Calu3 (cell line): ENCODE measurements at regions not wholly inside any gene's neighbourhood (a gene's known extent, or its start where the extent isn't known, plus 50 kb on each side); places are given as distances from the start of the nearest gene placed in this dataset.

Experiments used
- BruUV-seq: library from RNA; stranded (reverse); fragments of 400-500 nt; replicated peaks from 2 replicates; lab custom pipeline; 2021; lab: Mats Ljungman, UMichigan
- CTCF ChIA-PET: fragments of 300-600 bp; sonication (Branson Sonifier 250); formaldehyde crosslinking; loops from one replicate; lab custom pipeline; 2022; ENCODE audit warnings: antibody characterized with exemption; lab: Charles Lee
- DNase-seq: peaks from one replicate; pipeline ENCODE4 v3.0.0; 2022
- H3K27ac Mint-ChIP-seq: one replicate; pipeline ENCODE4 v1.8.0; 2022; ENCODE audit warnings: mixed read lengths; ENCODE audit not compliant: unreplicated experiment
- H3K27me3 Mint-ChIP-seq: one replicate; pipeline ENCODE4 v1.8.0; 2022; ENCODE audit warnings: mixed read lengths; ENCODE audit not compliant: unreplicated experiment
- H3K36me3 Mint-ChIP-seq: one replicate; pipeline ENCODE4 v1.8.0; 2022; ENCODE audit warnings: mild to moderate bottlenecking, moderate library complexity, mixed read lengths; ENCODE audit not compliant: insufficient read depth, unreplicated experiment
- H3K4me1 Mint-ChIP-seq: one replicate; pipeline ENCODE4 v1.8.0; 2022; ENCODE audit warnings: mild to moderate bottlenecking, low read depth, mixed read lengths; ENCODE audit not compliant: unreplicated experiment
- H3K4me3 Mint-ChIP-seq: one replicate; pipeline ENCODE4 v1.8.0; 2022; ENCODE audit warnings: mild to moderate bottlenecking, low read depth, moderate library complexity, mixed read lengths; ENCODE audit not compliant: unreplicated experiment
- H3K9me3 Mint-ChIP-seq: one replicate; pipeline ENCODE4 v1.8.0; 2022; ENCODE audit warnings: low read depth, mixed read lengths; ENCODE audit not compliant: unreplicated experiment
- intact Hi-C: fragments of 100-400 bp; cut with micrococcal nuclease; formaldehyde crosslinking; loops from one replicate; pipeline ENCODE4 v1.10.0; 2022; ENCODE audit not compliant: unreplicated experiment
- TF ChIP-seq, protein P1 (sequence below): fragments of 200-600 bp; IDR thresholded peaks from one replicate; pipeline ENCODE4 v1.8.0; 2022; ENCODE audit warnings: antibody characterized with exemption; ENCODE audit not compliant: unreplicated experiment

DNA sequence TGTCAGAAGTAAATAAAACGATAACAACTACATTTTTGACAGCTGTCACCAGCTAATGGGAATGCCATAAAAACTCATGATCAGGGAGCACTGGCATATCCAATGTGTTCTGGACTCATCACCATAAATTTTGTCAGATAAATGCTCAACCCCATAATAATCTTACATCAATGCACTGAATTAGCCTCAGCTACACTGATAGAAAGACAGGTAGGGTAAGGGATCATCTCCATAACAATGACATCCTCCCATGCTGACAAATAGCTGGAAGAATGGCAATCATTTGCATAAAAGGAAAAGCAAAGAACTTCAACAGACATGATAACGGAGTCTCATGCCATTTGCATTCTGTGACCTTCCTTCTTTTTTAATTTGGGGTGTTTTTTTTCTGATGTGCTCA lies 352.8 kb upstream of the PFKP start:
- CTCF ChIA-PET: no interaction called here
- DNase-seq: no peak
- BruUV-seq: no TSS peak
- no peak overlapping the region for H3K4me3 Mint-ChIP-seq
- no peak overlapping the region for H3K27ac Mint-ChIP-seq
- H3K27me3 Mint-ChIP-seq: no peaks in the 10 kb centered on the region
- TF ChIP-seq, protein P1, sequence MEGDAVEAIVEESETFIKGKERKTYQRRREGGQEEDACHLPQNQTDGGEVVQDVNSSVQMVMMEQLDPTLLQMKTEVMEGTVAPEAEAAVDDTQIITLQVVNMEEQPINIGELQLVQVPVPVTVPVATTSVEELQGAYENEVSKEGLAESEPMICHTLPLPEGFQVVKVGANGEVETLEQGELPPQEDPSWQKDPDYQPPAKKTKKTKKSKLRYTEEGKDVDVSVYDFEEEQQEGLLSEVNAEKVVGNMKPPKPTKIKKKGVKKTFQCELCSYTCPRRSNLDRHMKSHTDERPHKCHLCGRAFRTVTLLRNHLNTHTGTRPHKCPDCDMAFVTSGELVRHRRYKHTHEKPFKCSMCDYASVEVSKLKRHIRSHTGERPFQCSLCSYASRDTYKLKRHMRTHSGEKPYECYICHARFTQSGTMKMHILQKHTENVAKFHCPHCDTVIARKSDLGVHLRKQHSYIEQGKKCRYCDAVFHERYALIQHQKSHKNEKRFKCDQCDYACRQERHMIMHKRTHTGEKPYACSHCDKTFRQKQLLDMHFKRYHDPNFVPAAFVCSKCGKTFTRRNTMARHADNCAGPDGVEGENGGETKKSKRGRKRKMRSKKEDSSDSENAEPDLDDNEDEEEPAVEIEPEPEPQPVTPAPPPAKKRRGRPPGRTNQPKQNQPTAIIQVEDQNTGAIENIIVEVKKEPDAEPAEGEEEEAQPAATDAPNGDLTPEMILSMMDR: no peak
- H3K36me3 Mint-ChIP-seq: no peaks in the 10 kb centered on the region
- peaks cover 3% of the 10 kb centered on the region for H3K9me3 Mint-ChIP-seq
- H3K4me1 Mint-ChIP-seq: no peaks in the 10 kb centered on the region
- intact Hi-C loops: no loop called here

- DNase-seq: no peak
- TF ChIP-seq, protein P1: no peak
- H3K27ac Mint-ChIP-seq: no peak overlapping the region
- H3K36me3 Mint-ChIP-seq: no peaks in the 10 kb centered on the region
- BruUV-seq: no TSS peak
- no peak overlapping the region for H3K4me3 Mint-ChIP-seq
- CTCF ChIA-PET: no interaction called here
- H3K9me3 Mint-ChIP-seq: peaks cover 5% of the 10 kb centered on the region
- intact Hi-C loops: no loop called here
- H3K27me3 Mint-ChIP-seq: no peaks in the 10 kb centered on the region
- H3K4me1 Mint-ChIP-seq: no peaks in the 10 kb centered on the region
These were observed 363.4 kb upstream of the PFKP start for GRCh38 chr10:2703953-2704352.

DNA sequence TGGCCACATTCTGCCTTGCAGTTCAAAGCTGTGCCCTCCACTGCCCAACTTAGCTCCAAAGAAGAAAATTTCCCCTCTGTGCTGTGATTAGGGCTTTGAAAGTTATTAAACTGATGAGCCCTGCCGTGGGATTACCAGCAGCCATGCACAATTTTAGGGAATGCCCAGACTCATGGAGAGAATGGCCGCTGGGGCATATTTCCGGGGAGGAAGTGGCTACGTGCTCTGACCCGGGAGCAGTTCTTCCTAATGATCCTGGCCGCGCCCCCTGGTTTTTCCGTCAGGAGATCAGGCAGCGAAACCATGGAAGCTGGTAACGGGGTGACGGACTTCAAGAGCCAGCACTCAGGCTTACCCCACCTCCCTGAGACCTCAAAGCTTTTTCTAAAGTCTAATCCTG lies 365.5 kb upstream of the PFKP start:
- H3K4me3 Mint-ChIP-seq: no peak overlapping the region
- intact Hi-C loops: no loop called here
- no peak for DNase-seq
- no peaks in the 10 kb centered on the region for H3K4me1 Mint-ChIP-seq
- TF ChIP-seq, protein P1: no peak
- BruUV-seq: no TSS peak
- H3K9me3 Mint-ChIP-seq: peaks cover 3% of the 10 kb centered on the region
- CTCF ChIA-PET: no interaction called here
- H3K27ac Mint-ChIP-seq: no peak overlapping the region
- no peaks in the 10 kb centered on the region for H3K36me3 Mint-ChIP-seq
- no peaks in the 10 kb centered on the region for H3K27me3 Mint-ChIP-seq

DNA sequence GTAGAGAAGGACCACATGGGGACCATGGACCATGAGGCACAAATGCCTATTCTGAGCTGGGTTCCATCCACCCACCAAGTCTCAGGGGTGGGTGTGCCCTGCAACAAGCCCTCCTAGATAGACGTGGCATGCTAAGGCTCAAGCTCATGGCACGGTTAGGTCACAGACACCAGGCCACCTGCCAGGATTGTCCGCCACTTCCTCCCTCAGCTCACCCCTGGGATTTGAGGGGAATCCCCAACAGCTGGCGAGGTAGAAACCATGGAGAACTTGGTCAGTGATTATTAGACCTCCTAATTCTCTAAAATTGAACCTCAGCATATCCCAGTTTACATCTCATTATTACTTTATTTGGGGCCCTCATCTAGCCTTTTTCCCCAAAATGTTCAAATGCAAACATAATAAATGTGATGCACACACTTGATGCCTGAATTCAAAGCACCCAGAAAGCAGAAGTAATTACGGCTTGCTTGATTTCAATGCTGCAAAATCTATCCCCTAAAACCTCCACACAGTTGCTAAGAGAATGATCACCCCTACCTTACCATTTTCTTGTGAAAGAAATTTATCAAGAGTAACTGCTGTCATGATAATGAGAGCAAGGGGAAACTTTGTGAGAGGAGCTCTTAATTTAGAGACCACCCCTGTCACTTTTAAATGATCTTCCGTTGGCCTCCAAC lies 366.6 kb upstream of the PFKP start:
- no peak for DNase-seq
- BruUV-seq: no TSS peak
- H3K4me3 Mint-ChIP-seq: no peak overlapping the region
- intact Hi-C loops: no loop called here
- H3K4me1 Mint-ChIP-seq: no peaks in the 10 kb centered on the region
- no peak overlapping the region for H3K27ac Mint-ChIP-seq
- CTCF ChIA-PET: no interaction called here
- H3K36me3 Mint-ChIP-seq: no peaks in the 10 kb centered on the region
- peaks cover 3% of the 10 kb centered on the region for H3K9me3 Mint-ChIP-seq
- TF ChIP-seq, protein P1: no peak
- H3K27me3 Mint-ChIP-seq: no peaks in the 10 kb centered on the region
